Chondrocyte (in vitro differentiated cells): ENCODE measurements at regions not wholly inside any gene's neighbourhood (a gene's known extent, or its start where the extent isn't known, plus 50 kb on each side); places are given as distances from the start of the nearest gene placed in this dataset.

Experiments used
- DNase-seq: peaks from one replicate; pipeline ENCODE4 v3.0.0; 2021; ENCODE audit warnings: mixed read lengths, low spot score
- H3K27ac Mint-ChIP-seq: one replicate; pipeline ENCODE4 v1.8.0; 2021; ENCODE audit warnings: mild to moderate bottlenecking, moderate library complexity, mixed read lengths; ENCODE audit not compliant: unreplicated experiment
- H3K27me3 Mint-ChIP-seq: 2 replicates; pipeline ENCODE4 v1.8.0; 2021; ENCODE audit warnings: low read depth, mixed read lengths
- H3K36me3 Mint-ChIP-seq: 2 replicates; pipeline ENCODE4 v1.8.0; 2021; ENCODE audit warnings: low read depth, mixed read lengths
- H3K4me1 Mint-ChIP-seq: 2 replicates; pipeline ENCODE4 v1.8.0; 2021; ENCODE audit warnings: low read depth, mild to moderate bottlenecking, mixed read lengths
- H3K4me3 Mint-ChIP-seq: one replicate; pipeline ENCODE4 v1.8.0; 2021; ENCODE audit warnings: mild to moderate bottlenecking, moderate library complexity, mixed read lengths; ENCODE audit not compliant: unreplicated experiment
- H3K9me3 Mint-ChIP-seq: 2 replicates; pipeline ENCODE4 v1.8.0; 2021; ENCODE audit warnings: low read depth, mixed read lengths
- TF ChIP-seq, protein P1 (sequence below): fragments of 200-600 bp; sonication (generic); IDR thresholded peaks from 2 replicates; pipeline ENCODE4 v1.5.0; 2021; ENCODE audit warnings: antibody characterized with exemption, mild to moderate bottlenecking, moderate library complexity

DNA sequence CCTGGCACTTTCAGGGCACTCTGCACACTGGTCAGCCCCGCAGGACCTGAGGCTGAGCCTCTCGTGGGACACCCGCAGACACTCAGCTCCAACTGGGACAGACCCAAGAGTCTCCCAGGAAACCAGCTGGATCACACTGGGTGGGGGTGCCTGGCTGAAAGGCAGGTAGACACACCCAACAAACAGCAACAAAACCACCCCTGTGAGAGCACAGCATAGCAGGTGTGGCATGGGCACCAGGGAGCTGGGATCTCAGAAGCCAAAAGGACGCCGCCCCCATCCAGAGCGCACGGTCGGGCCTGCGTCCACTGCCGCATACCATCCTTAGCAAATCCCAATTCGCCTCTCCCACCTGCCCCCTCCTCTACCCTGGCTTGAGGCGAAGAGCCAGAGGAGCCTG lies 154.2 kb upstream of the LINGO1 start:
- H3K27ac Mint-ChIP-seq = no peak overlapping the region
- H3K27me3 Mint-ChIP-seq = peaks cover 29% of the 10 kb centered on the region
- H3K4me1 Mint-ChIP-seq = no peaks in the 10 kb centered on the region
- no peaks in the 10 kb centered on the region for H3K9me3 Mint-ChIP-seq
- H3K36me3 Mint-ChIP-seq = peaks cover 2% of the 10 kb centered on the region
- H3K4me3 Mint-ChIP-seq = no peak overlapping the region
- DNase-seq = no peak
- TF ChIP-seq, protein P1, sequence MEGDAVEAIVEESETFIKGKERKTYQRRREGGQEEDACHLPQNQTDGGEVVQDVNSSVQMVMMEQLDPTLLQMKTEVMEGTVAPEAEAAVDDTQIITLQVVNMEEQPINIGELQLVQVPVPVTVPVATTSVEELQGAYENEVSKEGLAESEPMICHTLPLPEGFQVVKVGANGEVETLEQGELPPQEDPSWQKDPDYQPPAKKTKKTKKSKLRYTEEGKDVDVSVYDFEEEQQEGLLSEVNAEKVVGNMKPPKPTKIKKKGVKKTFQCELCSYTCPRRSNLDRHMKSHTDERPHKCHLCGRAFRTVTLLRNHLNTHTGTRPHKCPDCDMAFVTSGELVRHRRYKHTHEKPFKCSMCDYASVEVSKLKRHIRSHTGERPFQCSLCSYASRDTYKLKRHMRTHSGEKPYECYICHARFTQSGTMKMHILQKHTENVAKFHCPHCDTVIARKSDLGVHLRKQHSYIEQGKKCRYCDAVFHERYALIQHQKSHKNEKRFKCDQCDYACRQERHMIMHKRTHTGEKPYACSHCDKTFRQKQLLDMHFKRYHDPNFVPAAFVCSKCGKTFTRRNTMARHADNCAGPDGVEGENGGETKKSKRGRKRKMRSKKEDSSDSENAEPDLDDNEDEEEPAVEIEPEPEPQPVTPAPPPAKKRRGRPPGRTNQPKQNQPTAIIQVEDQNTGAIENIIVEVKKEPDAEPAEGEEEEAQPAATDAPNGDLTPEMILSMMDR = no peak

DNA sequence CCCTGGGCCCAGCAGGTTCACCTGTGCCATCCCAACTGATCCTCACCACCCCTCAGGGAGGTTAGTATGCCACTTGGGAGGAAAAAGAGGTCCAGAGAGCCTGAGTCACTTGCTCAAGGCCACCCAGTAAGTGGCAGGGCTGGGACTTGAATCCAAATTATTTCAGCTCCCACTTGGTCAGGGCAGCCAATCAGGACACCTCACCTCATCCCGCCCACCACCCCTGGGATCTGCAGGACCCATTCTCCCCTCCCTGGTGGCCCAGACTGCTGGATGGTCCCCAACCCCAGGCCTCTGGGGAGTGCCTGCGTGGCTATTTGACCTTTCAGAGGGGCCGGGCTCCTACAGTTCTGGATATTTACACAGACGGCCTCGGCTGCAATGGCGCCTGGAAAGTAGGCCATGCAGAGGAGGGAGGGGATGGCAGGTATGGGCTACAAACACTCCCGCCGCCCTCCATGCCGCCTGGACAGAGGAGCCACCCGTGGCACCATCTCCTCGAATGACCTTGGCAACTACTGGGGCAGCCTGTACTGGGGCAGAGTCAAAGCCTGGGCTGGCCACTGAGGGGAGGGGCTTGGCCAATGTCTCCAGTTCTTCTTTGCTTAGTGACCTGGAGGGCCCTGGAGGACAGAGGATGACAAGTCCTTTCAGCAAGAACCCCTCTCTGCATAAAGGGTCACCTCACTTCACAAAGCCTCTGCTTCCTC lies 153.6 kb upstream of the LINGO1 start:
- Mint-ChIP-seq H3K4me3 (no peak overlapping the region), H3K27ac (no peak overlapping the region), H3K9me3 (no peaks in the 10 kb centered on the region), H3K27me3 (peaks cover 29% of the 10 kb centered on the region), H3K4me1 (no peaks in the 10 kb centered on the region), H3K36me3 (peaks cover 2% of the 10 kb centered on the region)
- no peak for DNase-seq
- TF ChIP-seq, protein P1 = no peak

DNA sequence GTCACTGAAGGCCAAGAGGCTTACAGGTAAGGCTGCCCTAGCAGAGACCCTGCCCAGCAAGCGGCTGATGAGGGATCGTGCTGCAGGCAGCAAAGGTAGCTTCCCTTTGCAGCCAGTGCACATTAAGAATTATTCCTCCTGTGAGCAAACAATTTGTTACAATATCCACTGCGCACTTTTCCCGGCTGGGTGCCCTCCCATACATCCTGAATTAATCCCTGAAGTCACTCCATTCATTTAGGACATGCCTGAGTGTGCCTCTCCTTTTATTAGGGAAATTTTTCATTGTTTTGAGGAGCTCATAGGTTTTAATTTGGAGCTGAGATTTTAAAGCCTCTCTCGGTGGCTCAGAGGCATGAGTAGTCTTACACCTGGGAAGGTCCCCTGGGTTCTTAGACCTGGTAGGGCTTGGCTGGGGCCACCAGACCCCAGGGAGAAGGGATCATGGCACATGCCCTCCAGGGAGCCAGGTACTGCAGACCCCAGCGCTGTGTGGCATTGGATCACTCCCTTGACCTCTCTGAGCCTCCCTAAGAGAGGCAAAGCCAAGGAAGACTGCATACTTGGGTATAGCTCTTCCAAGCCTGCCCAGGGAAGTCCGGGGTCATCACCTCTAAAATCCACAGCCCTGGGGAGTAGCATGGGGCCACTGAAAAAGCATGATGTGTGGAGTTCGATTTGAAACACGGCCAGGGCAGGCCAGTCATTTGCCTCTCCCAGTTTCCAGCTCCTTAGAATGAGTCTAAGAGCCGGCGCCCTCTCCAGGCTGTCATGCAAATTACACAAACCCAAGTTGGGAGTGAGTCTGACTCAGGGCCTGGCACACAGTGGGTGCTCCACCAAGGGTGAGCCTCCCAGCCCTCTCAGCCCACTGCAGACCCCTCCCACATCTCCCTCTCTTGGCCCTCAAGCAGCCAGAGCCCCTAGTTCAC lies 151.9 kb upstream of the LINGO1 start:
- Mint-ChIP-seq H3K4me1 (no peaks in the 10 kb centered on the region), H3K27ac (no peak overlapping the region), H3K4me3 (no peak overlapping the region), H3K36me3 (no peaks in the 10 kb centered on the region), H3K9me3 (peaks cover 5% of the 10 kb centered on the region), H3K27me3 (peaks cover 29% of the 10 kb centered on the region)
- DNase-seq = no peak
- TF ChIP-seq, protein P1 = peak; percentile 67

DNA sequence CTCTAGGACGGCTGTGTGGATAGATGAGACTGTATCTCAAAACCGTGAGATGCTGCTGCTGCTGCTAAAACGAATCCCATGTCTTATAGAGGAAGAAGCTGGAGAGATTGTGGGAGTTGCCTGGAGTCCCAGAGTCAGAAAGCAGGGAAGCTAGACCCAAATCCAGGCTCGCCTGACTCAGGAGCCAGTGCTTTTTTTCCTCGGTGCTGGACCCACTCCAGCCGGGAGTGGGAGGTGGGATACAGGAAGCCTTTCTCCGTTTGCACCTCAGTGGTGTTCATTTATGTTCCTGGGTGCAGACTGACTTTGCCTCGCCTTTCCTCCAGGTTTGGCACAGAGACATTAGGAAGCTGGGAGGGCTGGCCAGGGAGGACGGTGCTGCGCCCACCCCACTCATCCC lies 150.9 kb upstream of the LINGO1 start:
- H3K27ac Mint-ChIP-seq = no peak overlapping the region
- peaks cover 27% of the 10 kb centered on the region for H3K27me3 Mint-ChIP-seq

DNA sequence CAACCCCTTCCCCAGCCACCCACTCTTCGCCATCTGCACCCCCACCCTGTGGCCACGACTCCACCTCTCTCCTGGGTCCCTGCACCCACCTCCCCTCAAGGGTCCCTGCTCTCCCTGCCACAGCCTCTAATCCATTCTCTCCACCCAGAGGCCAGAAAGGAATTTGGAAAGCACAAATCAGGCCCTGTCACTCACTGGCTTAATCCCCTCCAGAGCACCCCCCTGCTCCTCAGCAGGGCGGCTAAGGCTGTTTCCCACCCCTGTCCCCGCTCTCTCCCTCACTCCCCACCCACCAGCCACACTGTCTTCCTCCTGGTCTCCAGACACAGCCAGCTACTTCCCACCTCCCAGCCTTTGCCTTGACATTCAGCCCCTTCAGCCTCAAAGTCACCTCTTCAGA lies 150.0 kb upstream of the LINGO1 start:
- TF ChIP-seq, protein P1 = no peak
- Mint-ChIP-seq H3K27me3 (peaks cover 24% of the 10 kb centered on the region), H3K9me3 (peaks cover 5% of the 10 kb centered on the region), H3K36me3 (peaks cover 4% of the 10 kb centered on the region), H3K4me3 (no peak overlapping the region), H3K27ac (no peak overlapping the region), H3K4me1 (no peaks in the 10 kb centered on the region)
- no peak for DNase-seq

More for the DNA sequence above, 150.9 kb upstream of the LINGO1 start:
- Mint-ChIP-seq H3K36me3 (peaks cover under 1% of the 10 kb centered on the region), H3K4me3 (no peak overlapping the region), H3K4me1 (no peaks in the 10 kb centered on the region), H3K9me3 (peaks cover 5% of the 10 kb centered on the region)
- TF ChIP-seq, protein P1 = no peak
- no peak for DNase-seq
